ENCODE measurements at regions not wholly inside any gene's neighbourhood (a gene's known extent, or its start where the extent isn't known, plus 50 kb on each side); places are given as distances from the start of the nearest gene placed in this dataset.
A peak's percentile ranks its signal among the peaks of the same experiment; 100 is the strongest.

DNA sequence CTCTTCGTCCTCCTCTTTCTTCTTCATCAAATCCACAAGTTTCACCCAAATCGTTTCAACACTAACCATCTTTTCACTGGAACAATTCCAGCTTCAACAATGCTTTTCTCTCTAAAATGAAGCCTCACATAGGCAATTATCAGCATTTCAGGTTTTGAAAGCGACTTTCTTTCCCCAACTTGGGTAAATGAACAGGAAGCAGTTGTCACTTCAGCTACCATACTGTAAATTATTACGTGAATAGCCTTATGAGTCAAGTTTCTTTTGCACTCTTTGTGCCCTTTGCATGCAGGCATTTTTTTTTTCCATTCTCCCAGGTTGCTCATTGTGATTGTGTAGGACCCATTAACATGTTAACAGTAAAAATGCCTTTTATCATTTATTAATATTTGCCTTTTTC is 121.7 kb upstream of the BTBD3 start:
- Histone ChIP-seq H2BK120ac (ENCODE audit: low read depth, low read length) (no peak overlapping the region), H3K9ac (ENCODE audit: low read depth, low read length) (no peak overlapping the region), H2BK20ac (ENCODE audit: low read depth, low read length) (no peak overlapping the region), H2AFZ (replicated peaks; ENCODE audit: low read length, poor library complexity) (no peak overlapping the region), H3K56ac (ENCODE audit: extremely low read depth, insufficient read depth, low read length) (no peak overlapping the region), H2AK9ac (replicated peaks; ENCODE audit: low read depth, low read length, poor library complexity) (no peak overlapping the region), H3K4me3 (ENCODE audit: insufficient read depth, low read depth, low read length) (no peak overlapping the region), H4K5ac (ENCODE audit: low read depth, low read length) (no peak overlapping the region), H2BK5ac (ENCODE audit: low read depth, low read length, poor library complexity, severe bottlenecking) (no peak overlapping the region), H3K18ac (ENCODE audit: low read depth, low read length) (peak overlapping the region; percentile 45; the same call in 1 of the 2 replicates), H4K91ac (ENCODE audit: insufficient read depth, low read depth, low read length) (no peak overlapping the region), H4K8ac (ENCODE audit: low read depth in 2 of 2, low read length in 2 of 2) (no peak overlapping the region), H2AK5ac (ENCODE audit: low read depth, low read length) (no peak overlapping the region), H3K9me3 (ENCODE audit: control insufficient read depth, insufficient read depth, low read length) (no peaks in the 10 kb centered on the region), H3K4me1 (ENCODE audit: control insufficient read depth, insufficient read depth, low read length) (peaks cover 2% of the 10 kb centered on the region; the same call in 1 of the 2 replicates), H3K14ac (replicated peaks; ENCODE audit: low read depth, low read length) (no peak overlapping the region), H3K79me1 (ENCODE audit: low read depth in 1 of 2, low read length in 2 of 2) (no peaks in the 10 kb centered on the region), H3K23ac (ENCODE audit: low read depth, low read length) (no peak overlapping the region), H3K27ac (ENCODE audit: insufficient read depth, low read length) (no peak overlapping the region), H3K27me3 (ENCODE audit: control insufficient read depth, insufficient read depth, low read length) (no peaks in the 10 kb centered on the region), H3K4me2 (ENCODE audit: low read depth, low read length) (no peak overlapping the region; the same call in 1 of the 2 replicates), H3K4ac (ENCODE audit: low read depth, low read length) (no peak overlapping the region), H3K9me1 (ENCODE audit: insufficient read depth, low read length) (no peaks in the 10 kb centered on the region), H4K20me1 (ENCODE audit: insufficient read depth, low read length) (no peaks in the 10 kb centered on the region), H2BK15ac (ENCODE audit: low read depth, low read length) (no peak overlapping the region), H3K36me3 (ENCODE audit: control insufficient read depth, insufficient read depth, low read length) (no peaks in the 10 kb centered on the region)
- dilution Hi-C loops (cut with HindIII; ENCODE audit: low sequenced_read_pairs, unreplicated experiment): no loop called here
- intact Hi-C loops (cut with micrococcal nuclease): no loop called here
- WGBS, 2 experiments (ENCODE audit: extremely low coverage in 2 of 2, insufficient read length in 1 of 2): 52 to 100% methylated on average over 2 to 3 of the region's 4 CpGs
- DNase-seq (peak; percentile 43), ATAC-seq (ENCODE audit: low read depth) (no peak)
- ChIA-PET POLR2A (ENCODE audit: unreplicated experiment) (no interaction called here), CTCF (no interaction called here)
- BruUV-seq (replicated peaks): no TSS peak
- TF ChIP-seq FOS (IDR thresholded peaks at IDR 0.05; ENCODE audit: low read depth, low read length): no peak
- no peak for TF ChIP-seq MXI1 (IDR thresholded peaks at IDR 0.05; ENCODE audit: borderline replicate concordance, low read depth, low read length)
- TF ChIP-seq POLR2A (IDR thresholded peaks at IDR 0.05; ENCODE audit: low read depth, low read length): no peak
- no peak for TF ChIP-seq BHLHE40 (IDR thresholded peaks at IDR 0.05; ENCODE audit: low read depth, low read length)
- no peak for TF ChIP-seq MAFK (IDR thresholded peaks at IDR 0.05; ENCODE audit: low read depth, low read length)
- TF ChIP-seq, protein P1, sequence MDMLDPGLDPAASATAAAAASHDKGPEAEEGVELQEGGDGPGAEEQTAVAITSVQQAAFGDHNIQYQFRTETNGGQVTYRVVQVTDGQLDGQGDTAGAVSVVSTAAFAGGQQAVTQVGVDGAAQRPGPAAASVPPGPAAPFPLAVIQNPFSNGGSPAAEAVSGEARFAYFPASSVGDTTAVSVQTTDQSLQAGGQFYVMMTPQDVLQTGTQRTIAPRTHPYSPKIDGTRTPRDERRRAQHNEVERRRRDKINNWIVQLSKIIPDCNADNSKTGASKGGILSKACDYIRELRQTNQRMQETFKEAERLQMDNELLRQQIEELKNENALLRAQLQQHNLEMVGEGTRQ (IDR thresholded peaks at IDR 0.05; ENCODE audit: low read depth, low read length): no peak
- no peak for TF ChIP-seq CHD1 (IDR thresholded peaks at IDR 0.05; ENCODE audit: low read depth, low read length)
- TF ChIP-seq CEBPB (IDR thresholded peaks at IDR 0.05; ENCODE audit: low read depth, low read length): no peak
- TF ChIP-seq, protein P2, sequence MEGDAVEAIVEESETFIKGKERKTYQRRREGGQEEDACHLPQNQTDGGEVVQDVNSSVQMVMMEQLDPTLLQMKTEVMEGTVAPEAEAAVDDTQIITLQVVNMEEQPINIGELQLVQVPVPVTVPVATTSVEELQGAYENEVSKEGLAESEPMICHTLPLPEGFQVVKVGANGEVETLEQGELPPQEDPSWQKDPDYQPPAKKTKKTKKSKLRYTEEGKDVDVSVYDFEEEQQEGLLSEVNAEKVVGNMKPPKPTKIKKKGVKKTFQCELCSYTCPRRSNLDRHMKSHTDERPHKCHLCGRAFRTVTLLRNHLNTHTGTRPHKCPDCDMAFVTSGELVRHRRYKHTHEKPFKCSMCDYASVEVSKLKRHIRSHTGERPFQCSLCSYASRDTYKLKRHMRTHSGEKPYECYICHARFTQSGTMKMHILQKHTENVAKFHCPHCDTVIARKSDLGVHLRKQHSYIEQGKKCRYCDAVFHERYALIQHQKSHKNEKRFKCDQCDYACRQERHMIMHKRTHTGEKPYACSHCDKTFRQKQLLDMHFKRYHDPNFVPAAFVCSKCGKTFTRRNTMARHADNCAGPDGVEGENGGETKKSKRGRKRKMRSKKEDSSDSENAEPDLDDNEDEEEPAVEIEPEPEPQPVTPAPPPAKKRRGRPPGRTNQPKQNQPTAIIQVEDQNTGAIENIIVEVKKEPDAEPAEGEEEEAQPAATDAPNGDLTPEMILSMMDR (conservative IDR thresholded peaks at IDR 0.05; ENCODE audit: low read depth, low read length): no peak
- TF ChIP-seq, protein P3, sequence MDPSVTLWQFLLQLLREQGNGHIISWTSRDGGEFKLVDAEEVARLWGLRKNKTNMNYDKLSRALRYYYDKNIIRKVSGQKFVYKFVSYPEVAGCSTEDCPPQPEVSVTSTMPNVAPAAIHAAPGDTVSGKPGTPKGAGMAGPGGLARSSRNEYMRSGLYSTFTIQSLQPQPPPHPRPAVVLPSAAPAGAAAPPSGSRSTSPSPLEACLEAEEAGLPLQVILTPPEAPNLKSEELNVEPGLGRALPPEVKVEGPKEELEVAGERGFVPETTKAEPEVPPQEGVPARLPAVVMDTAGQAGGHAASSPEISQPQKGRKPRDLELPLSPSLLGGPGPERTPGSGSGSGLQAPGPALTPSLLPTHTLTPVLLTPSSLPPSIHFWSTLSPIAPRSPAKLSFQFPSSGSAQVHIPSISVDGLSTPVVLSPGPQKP (IDR thresholded peaks at IDR 0.05; ENCODE audit: borderline replicate concordance, low read depth, low read length): no peak
- TF ChIP-seq MAZ (IDR thresholded peaks at IDR 0.05; ENCODE audit: borderline replicate concordance, low read depth, low read length): no peak
- TF ChIP-seq RFX5 (IDR thresholded peaks at IDR 0.05; ENCODE audit: low read depth, low read length): no peak
- TF ChIP-seq SMC3 (IDR thresholded peaks at IDR 0.05; ENCODE audit: low read depth, low read length): no peak
- no peak for TF ChIP-seq RAD21 (IDR thresholded peaks at IDR 0.05; ENCODE audit: low read length)
- in situ Hi-C loops (cut with MboI; ENCODE audit: low sequenced_read_pairs): no loop called here
